AML-193 (cell line): ENCODE measurements at regions not wholly inside any gene's neighbourhood (a gene's known extent, or its start where the extent isn't known, plus 50 kb on each side); places are given as distances from the start of the nearest gene placed in this dataset.
A peak's percentile ranks its signal among the peaks of the same experiment; 100 is the strongest.

ENCODE experiments used
- DNase-seq, 2 experiments: peaks; one replicate each; lab custom pipeline; 2025; lab: John Stamatoyannopoulos, UW

DNA sequence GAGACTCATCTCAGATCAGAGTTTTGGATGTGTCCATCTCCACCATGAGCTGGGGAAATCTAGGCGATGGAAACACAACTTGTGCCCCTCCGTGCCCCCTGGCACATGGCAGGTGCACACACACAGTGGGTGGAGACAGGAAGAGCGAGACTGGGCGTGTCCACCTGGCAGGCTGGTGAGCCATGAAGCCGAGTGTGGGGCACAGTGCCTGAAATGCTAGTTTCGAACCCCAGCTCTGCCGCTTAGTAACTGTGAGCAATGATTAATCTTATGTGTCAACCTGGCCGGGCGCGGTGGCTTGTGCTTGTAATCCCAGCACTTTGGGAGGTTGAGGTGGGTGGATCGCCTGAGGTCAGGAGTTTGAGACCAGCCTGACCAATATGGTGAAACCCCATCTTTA, 80.8 kb upstream of the RNU6ATAC start:
- no peak for DNase-seq

DNA sequence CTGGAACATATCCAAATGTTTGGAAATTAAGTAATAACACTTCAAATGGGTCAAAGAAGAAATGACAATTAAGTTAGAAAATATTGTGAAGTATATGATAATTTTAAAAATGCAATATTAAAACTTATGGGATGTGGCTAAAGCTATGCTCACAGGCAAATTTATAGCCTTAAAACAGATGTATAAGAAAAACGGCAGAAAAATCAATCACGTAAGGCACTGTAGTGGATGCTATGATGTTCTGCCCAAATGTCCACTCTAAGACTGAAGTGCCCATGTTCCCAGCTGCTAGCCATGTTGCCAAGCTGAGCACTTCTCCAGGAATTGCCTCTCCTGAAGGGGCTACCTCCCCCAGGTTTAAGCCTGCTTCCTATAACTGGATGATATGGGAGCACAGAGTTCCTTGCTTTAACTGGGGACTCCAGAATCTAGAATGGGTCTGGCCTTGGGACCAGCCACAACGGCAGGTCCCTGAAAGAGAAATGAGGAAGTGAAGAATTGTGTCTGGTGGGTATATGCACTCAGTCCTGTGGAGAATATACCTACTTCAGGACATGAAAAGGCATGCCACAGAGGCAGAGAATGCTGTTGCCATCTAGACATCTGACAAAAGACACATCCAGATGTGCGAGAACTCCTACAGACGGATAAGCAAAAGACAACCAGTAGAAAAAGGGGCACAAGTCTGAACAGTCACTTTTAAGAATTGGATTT, 78.2 kb upstream of the RXRA start:
- no peak for DNase-seq

- no peak for DNase-seq
Measured at GRCh38 chr9:134251296-134252069, 74.8 kb upstream of the RXRA start.

GRCh38 chr9:134252084-134252830, 74.0 kb upstream of the RXRA start:
- DNase-seq = no peak

DNA sequence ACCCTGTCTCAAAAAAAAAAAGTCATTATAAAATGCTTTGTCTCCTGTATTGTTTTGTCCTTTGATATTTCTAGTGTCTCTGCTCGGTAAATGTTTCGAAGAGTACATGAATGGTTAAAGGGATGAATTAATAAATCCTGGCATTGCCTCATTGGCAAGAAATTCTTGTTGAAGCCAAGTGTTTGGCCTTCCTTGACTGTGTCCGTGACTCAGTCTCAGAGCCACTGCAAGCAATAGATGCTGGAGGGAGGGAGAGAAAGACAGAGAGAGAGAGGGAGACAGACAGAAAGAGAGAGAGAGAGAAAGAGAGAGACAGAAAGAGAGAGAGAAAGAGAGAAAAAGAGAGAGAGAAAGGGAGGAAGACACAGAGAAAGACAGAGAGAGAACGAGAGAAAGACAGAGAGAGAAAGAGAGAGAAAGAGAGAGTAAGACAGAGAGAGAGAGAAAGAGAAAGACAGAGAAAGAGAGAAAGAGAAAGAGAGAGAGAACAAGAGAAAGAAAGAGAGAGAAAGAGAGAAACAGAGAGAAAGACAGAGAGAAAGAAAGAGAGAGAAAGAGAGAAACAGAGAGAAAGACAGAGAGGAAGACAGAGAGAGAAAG, 72.5 kb upstream of the RXRA start:
- DNase-seq = no peak

GRCh38 chr9:134258332-134258731, 67.9 kb upstream of the RXRA start:
- DNase-seq = no peak

GRCh38 chr9:134258828-134259546, 67.3 kb upstream of the RXRA start:
- no peak for DNase-seq

GRCh38 chr9:134259708-134260107, 66.5 kb upstream of the RXRA start:
- DNase-seq = no peak

DNA sequence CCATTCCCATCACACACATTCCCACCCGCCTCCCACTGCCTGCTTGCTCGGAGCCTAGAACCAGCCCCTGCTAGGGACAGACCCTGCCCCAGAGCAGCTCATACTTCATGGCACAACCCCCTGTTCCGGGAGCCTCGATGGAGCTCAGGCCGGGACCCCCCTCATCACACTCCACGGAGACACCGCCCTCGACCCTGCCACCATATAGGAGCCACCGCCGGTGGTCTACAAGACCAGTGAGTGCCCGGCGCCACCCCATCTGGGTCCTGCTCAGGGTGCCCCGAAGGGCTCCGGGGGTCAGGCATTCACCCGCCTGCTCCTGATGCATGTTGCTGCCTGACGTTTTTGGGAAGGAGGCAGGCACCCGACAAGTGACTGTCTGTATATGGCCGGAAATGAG, 65.5 kb upstream of the RXRA start:
- no peak for DNase-seq

GRCh38 chr9:134262035-134262434, 64.2 kb upstream of the RXRA start:
- no peak for DNase-seq

DNA sequence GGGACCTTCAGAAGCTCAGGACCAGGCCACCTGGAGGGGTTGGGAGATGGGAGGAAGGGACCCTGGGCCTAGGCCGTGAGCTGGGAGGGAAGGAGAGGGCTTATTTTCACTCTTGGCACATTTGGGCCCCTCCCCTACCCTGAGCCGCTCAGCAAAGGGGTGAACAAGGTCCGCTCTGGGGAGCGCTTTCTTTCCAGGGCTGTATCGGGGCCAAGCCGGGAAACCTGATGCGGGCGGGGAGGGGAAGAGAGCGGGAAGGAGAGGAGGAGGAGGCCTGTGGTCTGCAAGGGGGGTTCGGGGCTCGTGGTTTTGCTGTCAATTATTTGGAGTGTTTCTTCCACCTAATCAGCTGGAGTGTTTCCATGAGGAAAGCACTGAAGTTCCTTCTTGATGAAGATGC, 62.7 kb upstream of the RXRA start:
- no peak for DNase-seq

DNA sequence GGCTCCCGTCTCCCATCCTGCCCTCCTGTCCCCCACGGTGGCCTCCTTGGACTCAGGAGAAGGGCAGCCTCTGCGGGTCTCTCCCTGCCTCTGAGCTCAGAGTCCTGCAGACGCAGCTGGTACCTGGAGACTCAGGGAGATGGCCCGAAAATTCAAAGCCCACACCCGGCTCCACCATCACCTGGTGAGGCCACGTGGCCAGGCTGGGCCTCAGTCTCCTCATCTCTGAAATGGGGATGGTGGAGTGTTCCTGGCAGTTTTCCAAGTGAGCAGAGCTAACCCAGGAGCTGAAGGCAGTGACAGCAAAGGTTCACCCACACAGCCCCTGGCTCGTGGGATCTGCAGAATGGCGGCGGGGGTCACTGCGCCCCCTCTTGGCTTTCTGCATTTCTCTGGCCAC, 62.1 kb upstream of the RXRA start:
- no peak for DNase-seq

GRCh38 chr9:134265078-134265477, 61.2 kb upstream of the RXRA start:
- DNase-seq = no peak

- DNase-seq = no peak
Measured at GRCh38 chr9:134266418-134266817, 59.8 kb upstream of the RXRA start.

GRCh38 chr9:134267305-134267880, 58.9 kb upstream of the RXRA start:
- no peak for DNase-seq

- peak; percentile 54 to 63 for DNase-seq
Measured at GRCh38 chr9:134267881-134268724, 58.2 kb upstream of the RXRA start.

GRCh38 chr9:134268747-134269146, 57.5 kb upstream of the RXRA start:
- DNase-seq = no peak

GRCh38 chr9:134271338-134272301, 54.6 kb upstream of the RXRA start:
- DNase-seq = no peak

DNA sequence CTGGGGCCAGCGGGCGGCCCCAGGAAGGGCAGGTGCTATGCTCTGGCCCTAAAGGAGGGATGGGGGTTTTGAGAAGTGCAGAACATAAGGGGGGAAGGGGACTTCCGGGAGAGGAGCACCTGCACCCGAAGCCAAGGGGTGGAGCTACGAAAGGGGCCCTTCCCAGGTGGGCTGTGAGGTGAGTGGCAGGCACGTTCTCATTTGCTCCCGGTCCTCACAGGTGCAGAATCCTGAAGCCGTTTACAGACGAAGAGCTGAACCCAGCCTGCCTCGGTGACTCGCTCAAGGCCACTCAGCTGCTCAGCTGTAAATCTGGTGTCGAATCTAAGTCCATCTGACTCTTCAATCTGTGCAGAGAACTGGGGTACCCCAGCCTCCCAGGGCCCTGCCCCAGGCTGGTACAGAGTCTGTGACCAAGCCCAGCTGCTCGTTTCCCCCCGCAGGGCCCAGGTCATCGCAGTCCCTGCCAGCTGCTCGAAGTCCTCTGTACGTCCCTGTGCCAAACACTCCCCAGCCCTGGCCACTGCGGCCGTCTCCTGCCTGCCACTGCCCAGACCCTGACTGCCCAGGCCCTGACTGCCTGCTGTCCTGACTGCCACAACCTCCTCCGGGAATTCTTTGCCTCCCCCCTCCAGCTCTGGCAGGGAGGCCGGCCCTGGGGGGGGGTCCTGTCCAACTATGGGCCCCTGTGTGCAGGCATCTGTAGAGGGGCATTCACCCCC, 53.8 kb upstream of the RXRA start:
- DNase-seq = no peak
